OCI-LY3 (cell line): ENCODE measurements at regions not wholly inside any gene's neighbourhood (a gene's known extent, or its start where the extent isn't known, plus 50 kb on each side); places are given as distances from the start of the nearest gene placed in this dataset.

Experiments used
- H2AFZ ChIP-seq: fragments of 200-600, 300-600 bp; shearing (Covaris generic); 2 replicates; pipeline ENCODE4 v1.6.0; 2014; ENCODE audit warnings: antibody characterized with exemption, low read depth, low read length
- H3K27ac ChIP-seq: fragments of 200-600, 300-600 bp; sonication (generic); 2 replicates; pipeline ENCODE4 v1.5.1; 2014; ENCODE audit warnings: mild to moderate bottlenecking, low read length, moderate library complexity, mixed read lengths
- H3K27me3 ChIP-seq: fragments of 200-600, 300-600 bp; sonication (generic); 2 replicates; pipeline ENCODE4 v1.6.1; 2014; ENCODE audit warnings: low read depth, low read length, mixed read lengths
- H3K36me3 ChIP-seq: fragments of 200-600, 300-600 bp; sonication (generic); replicated peaks from 2 replicates; pipeline ENCODE3; 2014; ENCODE audit warnings: low read depth, low read length, mixed read lengths
- H3K4me1 ChIP-seq: fragments of 300-600, 200-600 bp; sonication (generic); 2 replicates; pipeline ENCODE4 v1.6.1; 2014; ENCODE audit warnings: low read length, mixed read lengths
- H3K4me2 ChIP-seq: fragments of 200-600, 300-600 bp; sonication (generic); 2 replicates; pipeline ENCODE4 v1.6.1; 2014; ENCODE audit warnings: low read length, mixed read lengths
- H3K4me3 ChIP-seq: fragments of 300-600, 200-600 bp; sonication (generic); 2 replicates; pipeline ENCODE4 v1.5.1; 2014; ENCODE audit warnings: antibody characterized with exemption, mild to moderate bottlenecking, low read length, moderate library complexity
- H3K79me2 ChIP-seq: fragments of 300-600, 200-600 bp; shearing (Covaris generic); 2 replicates; pipeline ENCODE4 v1.6.1; 2014; ENCODE audit warnings: mild to moderate bottlenecking, low read length, mixed read lengths
- H3K9ac ChIP-seq: fragments of 300-600, 200-600 bp; shearing (Covaris generic); 2 replicates; pipeline ENCODE4 v1.6.0; 2014; ENCODE audit warnings: mild to moderate bottlenecking, low read length, moderate library complexity
- H3K9me3 ChIP-seq: fragments of 200-600, 300-600 bp; shearing (Covaris generic); 2 replicates; pipeline ENCODE4 v1.6.1; 2014; ENCODE audit warnings: low read length, mixed read lengths; ENCODE audit not compliant: insufficient read depth
- H4K20me1 ChIP-seq: fragments of 200-600, 300-600 bp; sonication (generic); 2 replicates; pipeline ENCODE4 v1.6.1; 2016; ENCODE audit warnings: low read length, mixed read lengths; ENCODE audit not compliant: insufficient read depth
- CTCF ChIP-seq: fragments of 200-600, 300-600 bp; sonication (generic); IDR thresholded peaks from 2 replicates; pipeline ENCODE4 v1.5.1; 2014; ENCODE audit warnings: antibody characterized with exemption, low read length, low read depth
- EZH2phosphoT487 ChIP-seq: fragments of 200-600 bp; shearing (Covaris generic); IDR thresholded peaks from 2 replicates; pipeline ENCODE4 v1.6.1; 2018; ENCODE audit warnings: antibody characterized with exemption, mixed run types, low read depth

DNA sequence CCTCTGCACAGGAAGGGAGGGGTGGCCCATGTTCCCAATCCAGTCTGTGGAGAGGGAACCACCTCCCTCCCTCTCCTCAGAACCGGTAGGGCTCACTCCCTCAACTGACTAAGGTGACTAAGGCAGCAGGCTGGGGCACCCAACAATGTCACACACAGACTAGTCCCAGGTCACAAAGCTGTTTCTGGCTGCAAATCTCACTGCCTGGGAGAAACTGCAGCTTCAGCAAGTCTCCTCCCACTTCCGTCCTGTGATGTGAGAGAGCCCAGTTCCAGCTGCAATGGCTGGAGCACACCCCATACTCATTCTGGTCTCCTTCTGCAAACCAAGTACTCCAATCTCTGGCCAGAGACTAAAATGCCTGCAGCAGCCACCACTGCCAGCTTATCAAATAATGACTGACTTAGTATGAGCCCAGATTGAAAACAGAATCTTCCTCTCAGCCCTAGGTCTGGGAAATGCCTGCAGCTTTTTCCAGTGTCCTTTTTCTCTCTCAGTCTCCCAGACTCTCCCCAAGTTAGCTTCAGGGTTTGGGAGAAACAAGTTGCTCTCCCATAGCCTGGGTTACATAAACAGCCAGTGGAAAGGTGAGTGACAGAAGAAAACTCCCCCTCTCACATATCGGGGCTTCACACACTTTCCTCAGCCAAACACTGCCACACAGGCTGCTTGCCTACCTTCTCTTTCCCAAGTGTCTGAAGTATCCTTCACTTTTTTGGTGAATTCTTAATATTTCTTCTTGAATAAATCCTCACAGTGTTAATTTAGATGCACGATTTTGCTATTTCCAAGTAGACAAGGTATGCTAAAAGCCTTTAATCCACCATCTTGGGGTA, 247.4 kb upstream of the RASA1 start:
- peak overlapping the region; percentile 91 for H2AFZ ChIP-seq
- H3K36me3 ChIP-seq = no peaks in the 10 kb centered on the region
- no peaks in the 10 kb centered on the region for H3K79me2 ChIP-seq
- peak overlapping the region; percentile 40 for H3K4me3 ChIP-seq
- H3K27me3 ChIP-seq = no peaks in the 10 kb centered on the region
- H3K9me3 ChIP-seq = no peaks in the 10 kb centered on the region
- no peak for TF ChIP-seq EZH2phosphoT487
- no peak for TF ChIP-seq CTCF
- H4K20me1 ChIP-seq = no peaks in the 10 kb centered on the region
- H3K27ac ChIP-seq = no peak overlapping the region
- peaks cover 9% of the 10 kb centered on the region for H3K4me1 ChIP-seq
- H3K9ac ChIP-seq = no peak overlapping the region
- peak overlapping the region; percentile 60 for H3K4me2 ChIP-seq

DNA sequence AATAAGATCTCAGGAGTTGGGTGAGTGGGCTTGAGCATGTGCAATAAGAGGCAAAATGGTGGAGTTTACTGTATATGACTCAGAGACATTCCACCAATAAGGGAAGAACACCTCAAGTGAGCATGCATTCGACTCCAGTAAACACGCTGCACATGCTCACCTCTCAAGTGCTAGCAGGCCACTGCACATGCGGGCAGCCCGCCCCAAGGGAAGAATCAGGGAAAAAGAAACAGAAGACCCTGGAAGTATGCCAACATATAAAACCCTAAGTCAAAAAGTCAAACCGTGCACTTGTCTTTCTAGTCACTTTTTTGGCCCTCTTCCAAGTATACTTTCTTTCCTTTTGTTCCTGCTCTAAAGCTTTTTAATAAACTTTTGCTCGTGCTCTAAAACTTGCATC, 245.3 kb upstream of the RASA1 start:
- Histone ChIP-seq H3K27me3 (no peaks in the 10 kb centered on the region), H3K9me3 (no peaks in the 10 kb centered on the region), H3K27ac (no peak overlapping the region), H3K4me2 (no peak overlapping the region), H3K4me1 (peaks cover 9% of the 10 kb centered on the region), H4K20me1 (no peaks in the 10 kb centered on the region), H2AFZ (no peak overlapping the region), H3K9ac (no peak overlapping the region), H3K36me3 (no peaks in the 10 kb centered on the region), H3K4me3 (no peak overlapping the region), H3K79me2 (no peaks in the 10 kb centered on the region)
- TF ChIP-seq EZH2phosphoT487 = no peak
- no peak for TF ChIP-seq CTCF

GRCh38 chr5:87027570-87027969, 240.1 kb upstream of the RASA1 start:
- no peaks in the 10 kb centered on the region for H3K36me3 ChIP-seq
- TF ChIP-seq EZH2phosphoT487 (no peak), CTCF (no peak)
- no peak overlapping the region for H2AFZ ChIP-seq
- H3K27ac ChIP-seq = no peak overlapping the region
- H3K27me3 ChIP-seq = no peaks in the 10 kb centered on the region
- no peaks in the 10 kb centered on the region for H4K20me1 ChIP-seq
- H3K9me3 ChIP-seq = no peaks in the 10 kb centered on the region
- no peaks in the 10 kb centered on the region for H3K4me1 ChIP-seq
- H3K9ac ChIP-seq = no peak overlapping the region
- no peak overlapping the region for H3K4me2 ChIP-seq
- H3K79me2 ChIP-seq = no peaks in the 10 kb centered on the region
- no peak overlapping the region for H3K4me3 ChIP-seq

DNA sequence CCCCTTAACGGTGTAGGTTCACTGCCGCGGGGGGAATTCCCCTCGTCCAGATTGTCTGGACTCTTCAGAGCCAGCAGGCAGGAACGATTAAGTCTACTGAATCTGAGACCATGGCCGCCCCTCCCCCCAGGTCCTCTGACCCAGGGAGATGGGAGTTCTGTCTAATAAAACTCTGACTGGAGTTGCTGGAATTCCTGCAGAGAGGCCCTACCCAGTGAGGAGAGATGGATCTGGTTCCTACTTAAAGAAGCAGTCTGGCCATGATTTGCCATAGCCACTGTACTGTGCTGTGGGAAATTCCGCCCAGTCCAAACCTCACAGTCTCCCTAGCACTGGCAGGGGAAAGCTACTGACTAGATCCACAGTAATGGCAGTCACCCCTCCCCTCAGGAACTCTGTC, 237.7 kb upstream of the RASA1 start:
- Histone ChIP-seq H4K20me1 (no peaks in the 10 kb centered on the region), H3K36me3 (no peaks in the 10 kb centered on the region), H3K4me3 (no peak overlapping the region), H3K4me2 (no peak overlapping the region), H3K27me3 (no peaks in the 10 kb centered on the region), H3K27ac (no peak overlapping the region), H3K9me3 (no peaks in the 10 kb centered on the region), H3K79me2 (no peaks in the 10 kb centered on the region), H3K4me1 (no peaks in the 10 kb centered on the region), H3K9ac (no peak overlapping the region), H2AFZ (no peak overlapping the region)
- TF ChIP-seq CTCF (no peak), EZH2phosphoT487 (no peak)
